HG03565 (cell line): ENCODE measurements at regions not wholly inside any gene's neighbourhood (a gene's known extent, or its start where the extent isn't known, plus 50 kb on each side); places are given as distances from the start of the nearest gene placed in this dataset.
"Not testable (repeated sequence)": the region's sequence is repeated elsewhere in the genome, so short reads cannot be mapped to it uniquely, and the experiment has no call there.

Source experiments
- ATAC-seq: cut with Tn5 transposase; IDR thresholded peaks from one replicate; pipeline ENCODE4 v1.9.1; 2021; ENCODE audit warnings: mild to moderate bottlenecking, moderate library complexity; ENCODE audit not compliant: unreplicated experiment

DNA sequence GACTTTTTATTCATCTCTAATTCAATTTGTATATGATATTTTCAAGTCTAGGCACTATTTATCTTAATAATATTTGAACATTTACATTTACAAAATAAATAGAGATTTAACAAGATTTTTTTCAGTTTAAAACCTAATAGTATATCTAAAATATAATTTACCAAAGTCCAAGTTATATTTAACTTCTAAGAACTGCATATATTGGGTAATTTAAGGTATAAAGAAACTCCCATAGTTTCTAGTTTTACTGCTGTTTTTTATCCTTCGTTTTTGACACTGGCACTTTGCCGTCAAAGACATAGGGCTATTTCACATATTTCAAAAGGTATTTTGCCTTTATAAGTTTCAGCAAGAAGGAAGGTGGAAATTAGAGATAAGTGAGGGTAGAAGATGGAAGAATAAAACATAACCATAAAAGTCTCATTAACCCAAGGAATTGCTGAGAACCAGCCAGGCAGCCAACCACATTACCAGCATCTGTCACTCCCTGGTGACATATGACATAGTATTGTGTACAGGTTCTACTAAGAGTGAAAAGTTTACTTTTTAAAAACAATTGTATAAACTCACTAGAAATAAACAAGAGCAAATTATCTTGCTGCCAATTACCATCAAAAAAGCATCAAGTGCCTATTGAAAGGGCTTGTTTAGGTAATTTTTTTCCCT is 251.5 kb downstream of the NSUN3 start:
- ATAC-seq: no peak

DNA sequence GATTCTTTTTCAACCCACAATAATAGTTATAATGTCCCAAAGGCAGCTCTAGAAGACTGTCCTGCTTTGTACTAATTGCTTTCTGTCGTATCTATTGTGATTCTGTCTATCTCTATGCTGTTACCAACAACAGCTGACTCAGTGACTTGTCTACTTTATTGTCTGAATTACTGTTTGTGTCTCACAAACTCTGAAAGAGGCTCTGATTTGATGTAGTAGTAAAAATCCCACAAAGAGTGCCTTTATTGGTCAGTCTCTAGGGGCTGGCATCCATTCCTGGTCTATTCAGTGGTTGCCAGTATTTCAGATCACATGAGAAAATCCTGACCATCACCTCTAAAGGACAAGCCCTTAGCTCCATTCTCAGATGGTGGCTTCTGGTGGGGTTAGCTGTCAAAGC is 254.2 kb downstream of the NSUN3 start:
- no peak for ATAC-seq

DNA sequence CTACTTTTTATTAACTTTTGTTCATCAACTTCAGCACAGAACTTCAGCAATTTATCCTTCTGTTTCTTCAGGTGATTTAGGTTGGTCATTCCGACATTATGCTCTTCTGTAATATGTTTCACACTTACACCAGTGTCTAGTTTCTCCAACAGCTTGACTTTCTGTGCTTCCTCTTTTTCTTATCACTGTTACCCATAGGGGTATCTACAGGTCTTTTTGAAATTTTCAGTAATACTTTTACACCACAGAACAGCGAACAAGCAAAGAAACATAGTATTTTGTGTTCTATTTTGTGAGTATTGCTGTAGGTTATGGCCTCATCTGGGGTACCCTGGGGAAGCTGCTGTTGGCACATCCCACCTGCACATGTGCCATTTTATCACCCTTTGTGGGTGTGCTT is 260.7 kb downstream of the NSUN3 start:
- no peak for ATAC-seq

DNA sequence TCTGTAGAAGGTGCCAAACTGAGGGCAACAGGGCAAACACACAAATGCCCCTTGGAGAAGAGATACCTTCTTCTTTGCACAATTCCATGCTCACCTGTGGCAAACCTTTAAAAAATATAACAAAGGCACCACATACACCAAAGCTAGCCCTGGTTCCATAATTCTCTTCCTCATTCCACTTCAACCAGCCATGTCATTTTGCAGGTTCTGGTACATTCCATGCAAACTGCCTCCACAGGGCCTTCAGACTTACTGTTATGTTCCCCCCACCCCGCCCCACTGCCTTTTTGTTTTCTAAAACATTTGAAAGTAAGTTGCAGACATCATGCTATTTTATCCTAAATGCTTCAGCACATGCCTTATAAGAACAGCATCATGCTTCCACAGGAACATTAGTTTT is 269.0 kb downstream of the NSUN3 start:
- ATAC-seq: no peak

DNA sequence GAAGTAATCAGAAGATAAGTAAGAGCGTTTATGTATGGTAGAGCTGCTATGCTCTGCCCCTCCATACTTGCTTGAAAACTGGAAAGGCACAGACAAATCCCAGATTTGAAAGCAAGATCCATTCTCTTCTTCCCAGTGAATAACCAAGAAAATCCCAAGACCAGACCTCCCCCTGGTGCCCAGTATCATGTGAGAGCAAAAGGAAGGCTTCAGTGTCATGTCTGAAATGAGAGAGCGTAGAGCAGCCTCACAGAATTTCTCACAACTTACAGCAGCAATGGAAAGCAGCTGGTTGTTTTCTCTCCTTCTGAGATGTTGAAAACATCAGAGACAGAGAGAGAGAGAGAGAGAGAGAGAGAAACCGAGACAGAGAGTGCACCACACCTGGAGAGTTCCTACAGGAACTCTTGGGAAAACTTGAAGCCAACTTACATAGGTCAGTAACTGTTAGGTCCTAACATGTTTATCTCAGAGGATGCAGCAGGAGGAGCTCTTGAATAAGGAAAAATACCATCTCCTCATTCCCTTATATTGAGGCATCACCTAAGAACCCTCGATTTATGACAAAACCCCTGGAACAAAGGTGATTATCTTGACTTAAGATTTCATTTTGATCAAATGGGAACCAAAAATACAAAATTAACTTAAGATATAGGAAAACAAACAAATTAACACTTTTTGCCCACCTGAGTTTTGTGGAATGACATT is 273.3 kb downstream of the NSUN3 start:
- ATAC-seq: no peak

DNA sequence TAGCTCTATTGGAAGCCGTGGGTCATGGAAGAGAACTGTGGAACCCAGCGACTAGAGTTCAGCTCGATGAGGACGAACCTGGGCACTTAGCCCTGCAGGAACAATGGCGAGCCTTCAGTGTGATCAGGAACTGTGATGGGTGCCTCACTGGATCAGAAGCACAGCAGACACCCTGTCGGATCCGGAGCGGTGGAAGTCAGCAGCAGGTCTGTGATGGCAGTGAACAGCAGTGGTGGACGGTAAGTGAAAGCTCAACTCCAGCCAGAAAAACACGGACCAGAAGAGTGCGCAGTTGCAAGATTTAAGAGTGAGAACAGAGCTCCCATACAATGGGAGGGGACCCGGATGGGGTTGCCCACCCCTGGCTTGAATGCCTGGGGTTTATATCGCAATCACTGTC is 282.2 kb downstream of the NSUN3 start:
- ATAC-seq: no peak

DNA sequence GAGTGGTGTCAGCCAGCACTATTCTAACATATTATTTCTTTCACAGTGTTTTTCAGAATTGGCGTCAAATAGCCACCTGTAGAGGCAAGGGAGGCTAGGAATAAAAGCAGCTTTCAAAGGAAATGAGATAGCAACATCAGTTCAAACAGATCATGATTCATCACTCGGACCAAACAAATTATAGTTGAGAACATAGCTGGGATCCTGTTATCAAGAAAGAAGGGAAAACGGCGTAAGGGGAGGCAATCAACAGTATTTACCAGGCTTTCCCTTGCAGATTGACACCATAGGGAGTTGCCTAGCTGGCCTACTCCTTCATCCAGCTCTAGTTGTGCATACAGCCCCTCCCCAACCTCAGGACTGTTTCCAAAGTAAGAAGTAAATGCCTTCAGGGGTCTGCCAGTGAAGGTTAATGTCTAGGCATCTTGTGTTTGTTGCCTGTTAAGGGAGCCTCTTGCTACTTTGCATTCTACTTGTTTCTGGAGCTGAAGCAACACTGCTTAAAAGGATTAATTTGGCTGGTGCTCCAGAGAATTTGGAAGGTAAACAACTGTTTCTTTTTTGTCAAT is 286.5 kb downstream of the NSUN3 start:
- ATAC-seq: no peak

DNA sequence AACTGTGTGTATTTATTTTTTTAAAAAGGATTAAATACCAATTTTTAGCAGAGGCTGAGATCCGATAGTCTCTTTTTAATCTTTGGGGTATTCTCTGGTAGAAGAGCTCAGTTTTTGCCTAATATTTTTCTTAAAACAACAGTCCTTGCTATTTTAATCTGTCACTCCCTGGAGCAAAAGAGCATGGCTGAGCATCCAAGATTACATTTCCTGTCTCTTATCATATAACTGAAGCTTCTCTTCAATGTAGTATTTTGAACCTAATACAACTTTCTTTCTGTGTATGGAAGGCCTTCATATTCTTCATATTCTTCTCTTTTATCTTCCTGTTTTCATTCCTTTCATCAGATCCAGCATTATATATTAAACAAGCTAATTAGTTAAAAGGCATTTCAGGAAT is 293.7 kb downstream of the NSUN3 start:
- no peak for ATAC-seq

DNA sequence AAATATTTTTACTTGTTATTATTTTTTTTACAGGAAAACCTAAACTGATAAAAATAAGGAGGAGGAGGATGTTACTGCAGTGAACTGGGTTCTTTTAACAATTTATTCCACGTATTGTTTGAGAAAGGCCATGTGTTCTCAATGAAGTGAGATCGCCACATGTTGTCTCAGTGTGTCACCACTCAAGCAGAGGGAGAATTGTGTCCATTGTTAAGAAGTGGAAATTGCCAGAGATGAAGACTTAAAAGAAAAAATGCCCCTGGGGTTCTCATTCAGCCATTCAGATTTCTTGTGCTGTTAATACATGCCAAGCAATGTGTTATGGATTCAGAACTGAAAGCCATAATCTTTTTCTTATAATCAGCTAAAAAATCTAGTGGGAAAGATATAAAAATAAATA is 297.1 kb downstream of the NSUN3 start:
- ATAC-seq: no peak

DNA sequence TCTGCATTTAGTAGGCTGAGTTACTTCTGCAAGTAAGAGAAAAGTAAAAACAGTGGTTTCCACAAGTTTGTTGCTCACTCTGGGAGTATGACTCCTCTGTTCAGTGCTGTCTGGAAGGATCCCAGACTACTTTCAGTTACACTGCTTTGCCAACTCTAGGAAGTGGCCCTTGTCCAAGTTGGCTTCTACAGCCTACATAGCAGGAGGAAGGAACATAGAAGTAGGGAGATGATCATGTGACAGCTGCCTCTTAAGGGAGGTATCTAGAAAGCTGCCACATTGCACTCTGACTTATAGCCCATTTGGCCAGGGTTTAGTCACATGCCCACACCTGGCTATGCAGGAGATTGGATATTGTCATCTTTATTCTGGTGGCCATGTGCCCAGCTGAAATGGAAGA is 298.1 kb downstream of the NSUN3 start:
- no peak for ATAC-seq

DNA sequence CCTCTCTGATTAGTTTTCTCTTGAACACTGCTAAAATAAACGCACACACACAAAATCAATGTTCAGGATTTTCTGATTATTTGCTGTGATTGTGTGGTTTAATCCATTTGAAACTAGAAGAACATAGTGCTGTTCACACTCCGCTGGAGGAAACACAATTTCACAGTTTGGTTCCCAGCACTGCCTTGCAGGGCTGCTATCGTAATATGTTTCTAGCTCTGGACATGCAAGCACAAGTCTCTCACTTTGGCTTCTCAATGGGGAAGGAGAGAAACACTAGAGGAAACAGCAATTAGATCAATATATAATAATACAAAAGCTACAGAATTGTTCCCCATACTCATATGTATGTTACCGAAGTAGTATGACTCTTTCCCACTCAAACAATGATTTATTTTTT is 299.5 kb downstream of the NSUN3 start:
- no peak for ATAC-seq

DNA sequence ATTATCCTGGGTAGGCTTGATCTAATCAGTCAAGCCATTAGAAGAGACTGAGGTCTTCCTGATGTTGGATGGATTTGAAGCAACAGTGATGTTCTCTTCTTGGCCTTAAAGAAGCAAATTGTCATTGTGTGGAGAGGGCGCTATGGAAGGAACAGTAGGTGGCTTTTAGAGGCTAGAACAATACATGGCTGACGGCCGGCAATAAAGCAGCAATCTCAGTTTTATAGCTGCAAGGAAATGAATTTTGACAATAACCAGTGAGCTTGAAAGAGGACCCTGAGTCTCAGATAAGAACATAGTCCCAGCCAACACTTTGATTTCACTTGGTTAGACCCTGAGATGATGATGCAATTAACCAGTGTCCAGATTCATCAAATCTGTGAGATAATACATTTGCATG is 302.1 kb downstream of the NSUN3 start:
- no peak for ATAC-seq

DNA sequence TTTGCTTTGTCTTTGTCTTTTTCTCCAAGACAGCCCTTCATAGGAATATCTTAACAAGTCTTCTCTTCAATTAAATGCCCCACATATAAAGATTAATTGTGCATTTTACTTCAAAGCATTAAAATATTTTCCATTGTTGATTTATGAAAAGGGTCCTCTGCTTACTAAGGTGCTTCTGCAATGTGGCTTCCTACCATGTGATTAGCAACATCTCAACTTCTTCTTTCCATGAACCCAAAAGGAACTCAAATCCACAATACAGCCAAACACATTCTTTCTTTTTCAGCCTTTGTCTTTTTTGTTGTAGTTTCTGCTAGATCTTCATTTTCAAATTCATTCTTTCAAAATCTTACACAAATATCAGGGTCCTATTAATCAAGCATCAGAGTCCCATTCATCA is 309.2 kb downstream of the NSUN3 start:
- no peak for ATAC-seq

DNA sequence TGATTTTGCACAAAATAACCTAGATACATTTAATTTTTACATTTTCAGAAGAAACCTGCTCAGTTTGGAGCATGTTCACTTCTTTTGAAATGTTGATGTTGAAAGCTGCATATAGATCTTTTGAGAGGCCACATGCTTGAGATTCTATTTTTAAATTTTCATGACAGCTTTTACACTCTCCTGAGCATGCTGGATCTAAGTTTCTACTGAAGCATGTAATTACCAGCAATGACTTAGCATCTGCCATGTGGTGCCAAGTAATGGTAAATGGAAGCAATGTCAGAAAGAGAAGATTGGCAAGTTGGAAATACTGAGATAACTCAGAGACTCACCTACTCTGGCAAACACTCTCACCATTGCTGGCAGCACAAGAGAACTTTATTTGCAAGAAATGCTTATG is 310.6 kb downstream of the NSUN3 start:
- ATAC-seq: no peak

DNA sequence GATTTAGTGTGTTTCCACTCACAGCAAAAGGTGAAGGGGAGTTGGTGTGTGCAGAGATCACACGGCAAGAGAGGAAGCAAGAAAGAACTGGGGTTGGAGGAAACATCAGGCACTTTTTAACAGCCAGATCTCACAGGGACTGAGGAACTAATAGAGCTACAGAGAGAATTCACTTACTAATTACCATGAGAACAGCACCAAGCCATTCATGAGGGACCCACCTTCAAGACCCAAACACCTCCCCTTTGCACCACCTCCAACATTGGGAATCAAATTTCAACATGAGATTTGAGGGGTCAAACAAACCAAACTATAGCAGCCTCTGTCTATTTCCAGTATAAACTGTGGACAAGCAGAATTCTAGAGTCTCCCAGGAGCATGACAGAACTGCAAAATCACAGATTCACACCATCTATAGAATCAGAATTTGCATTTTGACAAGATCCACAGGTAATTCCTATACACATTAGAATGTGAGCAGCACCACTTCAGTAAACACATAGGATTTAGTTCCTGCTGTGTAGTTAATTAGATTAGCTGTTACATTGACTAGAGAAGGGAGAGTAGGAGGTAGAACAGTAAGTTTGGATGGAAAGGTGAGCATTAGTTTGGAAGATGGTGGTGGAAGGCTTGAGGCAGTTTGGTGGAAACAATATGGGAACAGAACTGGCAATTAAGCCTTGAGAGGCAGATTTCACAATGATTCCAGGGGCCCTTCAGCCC is 311.7 kb downstream of the NSUN3 start:
- ATAC-seq: no peak

DNA sequence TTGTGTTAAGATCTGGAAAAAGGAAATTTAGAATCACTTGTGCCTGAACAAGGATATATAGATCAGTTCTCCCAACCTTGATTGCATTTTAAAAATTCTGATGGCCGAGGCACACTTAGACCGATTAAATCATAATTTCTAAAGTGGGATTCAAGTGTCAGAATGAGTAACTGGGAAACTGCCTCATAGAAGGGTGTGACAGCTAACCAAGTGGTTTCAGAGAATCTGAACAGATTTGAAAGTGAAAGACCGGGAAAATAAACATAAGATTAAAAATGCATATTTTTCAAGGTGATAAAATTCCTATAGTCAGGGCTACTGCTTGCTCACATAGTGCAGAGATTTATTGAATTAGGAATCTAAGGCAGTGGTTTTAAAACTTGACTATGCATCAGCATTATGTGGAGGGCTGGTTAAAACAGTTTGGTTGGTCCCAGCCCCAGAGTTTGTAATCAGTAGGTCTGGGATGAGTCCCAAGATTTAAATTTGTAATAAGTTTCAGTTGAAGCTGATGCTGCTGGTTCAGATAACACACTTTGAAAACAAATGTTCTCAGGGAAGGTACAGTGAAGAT is 314.3 kb downstream of the NSUN3 start:
- not testable (repeated sequence) for ATAC-seq

DNA sequence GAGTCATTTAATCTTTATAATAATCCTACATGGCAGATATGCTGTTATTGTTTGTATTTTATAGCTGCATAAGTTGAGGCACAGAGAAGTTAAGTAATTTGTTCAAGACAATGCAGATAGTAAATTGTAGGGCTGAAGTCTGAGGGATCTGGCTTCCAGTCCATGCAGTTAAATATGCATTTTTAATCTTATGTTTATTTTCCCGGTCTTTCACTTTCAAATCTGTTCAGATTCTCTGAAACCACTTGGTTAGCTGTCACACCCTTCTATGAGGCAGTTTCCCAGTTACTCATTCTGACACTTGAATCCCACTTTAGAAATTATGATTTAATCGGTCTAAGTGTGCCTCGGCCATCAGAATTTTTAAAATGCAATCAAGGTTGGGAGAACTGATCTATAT is 315.0 kb downstream of the NSUN3 start:
- ATAC-seq: not testable (repeated sequence)

DNA sequence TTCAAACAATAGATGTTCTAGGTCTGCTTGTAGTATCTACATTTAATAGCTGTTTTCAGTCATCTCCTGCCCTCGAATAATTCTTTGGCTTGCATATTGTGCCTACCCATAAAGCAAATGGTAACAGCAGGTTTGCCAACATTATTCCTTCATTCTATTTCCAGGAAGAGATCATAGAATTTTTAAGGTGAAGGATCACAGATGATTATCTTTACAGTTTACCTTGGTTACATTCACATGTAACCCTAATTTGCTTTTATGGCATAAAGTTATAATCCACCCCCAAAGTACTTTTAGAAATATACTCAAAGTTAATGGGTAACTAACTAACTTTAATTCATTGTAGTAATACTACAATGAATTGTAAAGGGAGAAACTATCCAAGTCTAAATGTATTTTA is 315.5 kb downstream of the NSUN3 start:
- no peak for ATAC-seq

DNA sequence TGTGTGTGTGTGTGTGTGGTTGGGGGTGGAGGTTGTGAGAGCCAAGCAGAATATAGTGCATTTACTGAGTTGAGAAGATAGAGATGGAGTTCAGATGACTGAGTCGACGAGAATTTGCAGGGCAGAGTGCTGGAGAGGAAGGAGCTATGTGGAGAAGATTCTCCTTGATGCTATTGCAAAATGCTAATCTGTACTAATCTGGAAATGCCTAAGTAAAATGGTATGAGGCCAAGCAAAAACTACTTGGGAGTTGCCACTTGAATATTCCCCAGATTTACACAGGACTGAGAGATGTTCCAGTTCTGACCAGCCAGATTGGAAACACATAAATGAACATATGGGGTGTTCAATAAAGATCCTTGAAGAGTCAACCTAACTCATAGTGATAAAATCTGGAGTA is 316.4 kb downstream of the NSUN3 start:
- no peak for ATAC-seq

DNA sequence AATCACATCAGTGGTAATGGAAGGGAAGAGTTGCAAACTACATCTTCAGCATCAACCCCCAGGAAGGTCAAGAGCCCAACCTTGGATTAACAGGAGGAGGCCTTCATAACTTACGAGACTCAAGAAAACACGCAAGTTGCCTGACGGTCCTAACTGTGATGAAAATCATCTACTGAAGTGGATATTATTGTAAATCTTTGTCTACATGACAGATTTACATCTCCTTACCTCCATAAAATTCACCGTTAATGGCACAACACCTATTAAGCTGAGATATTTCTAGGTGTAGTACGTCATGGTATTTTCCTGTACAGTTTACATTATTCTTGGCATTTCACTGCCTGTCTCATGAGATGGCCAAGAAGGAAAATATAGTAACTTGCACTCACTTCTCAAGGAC is 332.0 kb downstream of the NSUN3 start:
- no peak for ATAC-seq

DNA sequence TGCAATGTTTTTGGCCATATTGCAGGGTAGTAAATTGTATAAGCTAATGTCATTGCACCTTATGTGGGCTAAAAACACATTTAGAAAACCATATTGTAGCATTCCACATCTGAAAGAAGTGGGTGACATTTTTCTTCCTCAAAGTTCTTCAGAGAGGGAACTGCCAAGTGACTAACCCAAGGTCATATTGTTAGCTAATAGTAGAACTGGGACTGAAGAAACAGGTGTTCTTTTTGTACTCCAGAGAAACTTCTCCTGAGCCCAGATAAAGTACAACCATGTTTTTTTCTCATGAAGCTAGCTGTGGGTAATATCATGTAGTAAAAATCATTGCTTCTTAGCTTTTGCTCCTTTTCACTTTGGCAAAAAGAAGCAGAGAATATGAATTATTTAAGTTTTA is 333.0 kb downstream of the NSUN3 start:
- no peak for ATAC-seq

DNA sequence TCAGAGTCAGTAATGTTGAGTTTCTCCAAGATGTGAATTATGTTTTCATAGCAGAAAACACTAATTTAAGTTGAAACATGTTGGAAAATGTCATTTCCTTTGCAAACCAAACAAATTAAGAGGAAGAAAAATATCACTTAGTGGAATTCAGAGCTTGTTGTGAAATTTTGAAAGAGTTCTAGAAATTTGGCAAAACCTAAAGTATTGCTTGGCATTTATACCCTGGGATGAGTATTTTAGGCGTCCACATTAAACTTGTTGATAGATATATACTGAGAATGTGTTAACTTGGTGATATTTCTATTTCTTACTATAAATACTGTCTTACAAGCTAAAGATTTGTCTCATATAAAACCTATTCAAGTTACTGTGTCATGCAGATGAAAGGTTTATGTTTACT is 335.2 kb downstream of the NSUN3 start:
- ATAC-seq: no peak
